ENCODE measurements at regions not wholly inside any gene's neighbourhood (a gene's known extent, or its start where the extent isn't known, plus 50 kb on each side); places are given as distances from the start of the nearest gene placed in this dataset.
A peak's percentile ranks its signal among the peaks of the same experiment; 100 is the strongest.

DNA sequence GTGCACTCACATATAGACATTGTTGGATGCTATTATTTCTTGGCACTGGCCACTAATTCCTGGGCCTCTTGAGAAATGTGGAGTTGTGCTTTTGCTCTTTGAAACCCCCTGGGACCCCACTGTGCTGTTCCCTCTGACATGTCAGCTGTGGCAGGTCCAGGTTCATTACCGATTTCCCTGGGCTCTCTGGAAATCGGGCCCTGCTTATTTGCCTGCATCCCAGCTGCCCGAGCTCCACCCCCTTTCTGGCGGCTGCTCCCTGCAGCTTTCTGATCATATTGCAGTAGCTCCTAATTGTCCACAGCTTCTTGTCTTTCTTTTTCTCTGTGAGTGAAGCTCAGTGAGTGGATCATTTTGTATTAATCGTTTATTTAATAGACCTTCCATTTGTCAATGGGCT lies 183.7 kb upstream of the FAM78B start:
- no peak overlapping the region for H3K27ac ChIP-seq (ENCODE audit: low read length)
- H3K4me3 ChIP-seq (ENCODE audit: low read length) = no peak overlapping the region
- WGBS (ENCODE audit: insufficient coverage) = 25% methylated on average over 3 of the region's 5 CpGs
- H3K9me3 ChIP-seq (replicated peaks; ENCODE audit: control insufficient read depth, low read depth, low read length) = no peaks in the 10 kb centered on the region
- H3K4me1 ChIP-seq (ENCODE audit: control insufficient read depth, insufficient read depth, low read length) = no peaks in the 10 kb centered on the region
- no peaks in the 10 kb centered on the region for H3K36me3 ChIP-seq (ENCODE audit: control insufficient read depth, insufficient read depth, low read length)
- H3K27me3 ChIP-seq (ENCODE audit: control insufficient read depth, insufficient read depth, low read length) = no peaks in the 10 kb centered on the region
- peak; percentile 8 for DNase-seq

- DNase-seq = no peak
- no peaks in the 10 kb centered on the region for H3K36me3 ChIP-seq (ENCODE audit: control insufficient read depth, insufficient read depth, low read length)
- no peaks in the 10 kb centered on the region for H3K9me3 ChIP-seq (replicated peaks; ENCODE audit: control insufficient read depth, low read depth, low read length)
- no peaks in the 10 kb centered on the region for H3K4me1 ChIP-seq (ENCODE audit: control insufficient read depth, insufficient read depth, low read length)
- H3K27ac ChIP-seq (ENCODE audit: low read length) = no peak overlapping the region
- WGBS (ENCODE audit: insufficient coverage) = 71% methylated on average over 1 of the region's 1 CpG
- no peaks in the 10 kb centered on the region for H3K27me3 ChIP-seq (ENCODE audit: control insufficient read depth, insufficient read depth, low read length)
- H3K4me3 ChIP-seq (ENCODE audit: low read length) = no peak overlapping the region
Observed at GRCh38 chr1:166351676-166352075, 184.9 kb upstream of the FAM78B start.

GRCh38 chr1:166353213-166353612 lies 186.4 kb upstream of the FAM78B start:
- H3K4me1 ChIP-seq (ENCODE audit: control insufficient read depth, insufficient read depth, low read length) = no peaks in the 10 kb centered on the region
- H3K4me3 ChIP-seq (ENCODE audit: low read length) = no peak overlapping the region
- no peaks in the 10 kb centered on the region for H3K27me3 ChIP-seq (ENCODE audit: control insufficient read depth, insufficient read depth, low read length)
- no peaks in the 10 kb centered on the region for H3K36me3 ChIP-seq (ENCODE audit: control insufficient read depth, insufficient read depth, low read length)
- WGBS (ENCODE audit: insufficient coverage) = 60% methylated on average over 3 of the region's 3 CpGs
- no peak for DNase-seq
- H3K9me3 ChIP-seq (replicated peaks; ENCODE audit: control insufficient read depth, low read depth, low read length) = no peaks in the 10 kb centered on the region
- H3K27ac ChIP-seq (ENCODE audit: low read length) = no peak overlapping the region

DNA sequence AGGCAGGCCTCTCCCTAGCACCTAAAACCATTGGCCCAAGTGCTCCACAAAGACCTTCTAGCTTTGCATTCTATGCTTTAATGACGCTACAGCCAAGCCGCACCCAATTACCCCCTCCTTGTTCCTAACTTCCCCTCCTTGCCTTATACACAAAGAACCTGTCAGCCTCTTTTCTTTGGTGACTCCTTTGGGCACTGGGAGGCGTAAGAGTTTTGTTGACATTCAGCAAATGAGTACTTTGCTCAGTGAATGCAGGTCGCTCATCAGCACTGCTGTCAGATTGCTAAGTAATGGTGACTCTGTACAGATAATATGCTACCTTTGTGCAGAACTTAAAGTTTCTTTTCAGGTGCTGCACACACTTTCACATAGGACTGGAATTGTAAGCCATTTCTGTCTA lies 187.6 kb upstream of the FAM78B start:
- Histone ChIP-seq H3K36me3 (ENCODE audit: control insufficient read depth, insufficient read depth, low read length) (no peaks in the 10 kb centered on the region), H3K4me3 (ENCODE audit: low read length) (no peak overlapping the region), H3K27me3 (ENCODE audit: control insufficient read depth, insufficient read depth, low read length) (no peaks in the 10 kb centered on the region), H3K4me1 (ENCODE audit: control insufficient read depth, insufficient read depth, low read length) (no peaks in the 10 kb centered on the region), H3K9me3 (replicated peaks; ENCODE audit: control insufficient read depth, low read depth, low read length) (no peaks in the 10 kb centered on the region), H3K27ac (ENCODE audit: low read length) (no peak overlapping the region)
- WGBS (ENCODE audit: insufficient coverage) = 78% methylated on average over 4 of the region's 4 CpGs
- DNase-seq = no peak

DNA sequence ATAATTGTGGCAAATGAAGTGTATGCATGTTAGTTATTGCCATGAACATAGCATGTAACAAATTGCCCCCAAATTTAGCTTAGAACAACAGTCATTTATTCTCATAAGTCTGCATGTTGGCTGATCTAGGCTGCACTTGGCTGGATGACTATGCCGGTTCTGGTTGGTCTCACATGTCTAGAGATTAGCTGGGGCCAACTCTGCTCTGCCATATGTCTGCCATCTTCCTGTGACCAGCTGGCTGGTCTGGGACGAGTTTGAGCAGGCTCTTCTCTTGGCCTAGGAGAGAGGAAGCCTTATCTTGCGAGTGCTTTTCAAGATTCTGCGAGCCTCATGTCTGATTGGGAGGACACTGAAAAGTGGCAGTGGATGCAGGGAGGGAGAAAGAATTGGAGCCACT lies 198.3 kb upstream of the FAM78B start:
- H3K9me3 ChIP-seq (replicated peaks; ENCODE audit: control insufficient read depth, low read depth, low read length) = no peaks in the 10 kb centered on the region
- 87% methylated on average over 2 of the region's 4 CpGs for WGBS (ENCODE audit: insufficient coverage)
- no peaks in the 10 kb centered on the region for H3K27me3 ChIP-seq (ENCODE audit: control insufficient read depth, insufficient read depth, low read length)
- H3K4me1 ChIP-seq (ENCODE audit: control insufficient read depth, insufficient read depth, low read length) = no peaks in the 10 kb centered on the region
- H3K36me3 ChIP-seq (ENCODE audit: control insufficient read depth, insufficient read depth, low read length) = no peaks in the 10 kb centered on the region
- no peak overlapping the region for H3K4me3 ChIP-seq (ENCODE audit: low read length)
- no peak overlapping the region for H3K27ac ChIP-seq (ENCODE audit: low read length)
- DNase-seq = no peak

DNA sequence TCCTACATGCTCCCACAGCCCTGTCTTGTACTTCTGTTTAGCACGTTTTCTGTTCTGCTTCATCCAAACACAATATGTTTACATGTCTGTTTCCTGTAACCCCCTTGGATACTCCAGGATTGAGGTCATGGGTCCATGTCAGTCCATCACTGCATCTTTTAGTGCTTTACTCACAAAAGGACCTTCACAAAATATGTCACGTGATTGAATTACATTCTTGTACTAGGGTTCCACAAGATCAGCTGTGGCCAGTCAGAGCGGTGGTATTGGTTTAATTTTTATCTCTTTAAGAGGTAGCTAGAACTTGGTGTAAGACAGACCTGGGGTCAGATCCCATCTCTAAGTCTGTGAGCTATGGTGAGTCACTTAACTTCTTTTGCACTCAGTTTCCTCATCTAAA lies 201.2 kb upstream of the FAM78B start:
- Histone ChIP-seq H3K9me3 (replicated peaks; ENCODE audit: control insufficient read depth, low read depth, low read length) (no peaks in the 10 kb centered on the region), H3K4me3 (ENCODE audit: low read length) (no peak overlapping the region), H3K27ac (ENCODE audit: low read length) (no peak overlapping the region), H3K36me3 (ENCODE audit: control insufficient read depth, insufficient read depth, low read length) (no peaks in the 10 kb centered on the region), H3K27me3 (ENCODE audit: control insufficient read depth, insufficient read depth, low read length) (no peaks in the 10 kb centered on the region), H3K4me1 (ENCODE audit: control insufficient read depth, insufficient read depth, low read length) (no peaks in the 10 kb centered on the region)
- 70% methylated on average over 2 of the region's 3 CpGs for WGBS (ENCODE audit: insufficient coverage)
- DNase-seq = no peak

DNA sequence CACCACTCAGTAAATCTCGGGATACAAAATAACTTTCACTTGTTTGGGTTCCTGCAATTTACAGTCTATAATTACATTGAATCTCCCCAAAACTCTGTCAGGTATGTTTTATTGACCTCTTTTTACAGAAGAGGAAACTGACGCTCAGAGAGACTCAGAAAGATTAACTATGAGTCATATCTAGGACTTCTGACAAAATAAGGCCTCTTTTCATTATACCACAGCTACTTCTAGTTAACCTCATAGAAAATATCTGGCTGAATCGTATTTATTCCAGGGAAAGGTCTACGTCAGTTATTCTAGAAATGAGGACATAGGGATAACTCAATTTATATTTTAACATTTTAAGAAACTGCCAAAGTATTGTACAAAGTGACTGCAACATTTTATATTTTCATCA lies 211.1 kb upstream of the FAM78B start:
- WGBS (ENCODE audit: insufficient coverage) = no CpG with 5 or more reads among the region's 4 CpGs
- Histone ChIP-seq H3K4me3 (ENCODE audit: low read length) (no peak overlapping the region), H3K4me1 (ENCODE audit: control insufficient read depth, insufficient read depth, low read length) (no peaks in the 10 kb centered on the region), H3K27ac (ENCODE audit: low read length) (no peak overlapping the region), H3K27me3 (ENCODE audit: control insufficient read depth, insufficient read depth, low read length) (no peaks in the 10 kb centered on the region), H3K36me3 (ENCODE audit: control insufficient read depth, insufficient read depth, low read length) (no peaks in the 10 kb centered on the region), H3K9me3 (replicated peaks; ENCODE audit: control insufficient read depth, low read depth, low read length) (no peaks in the 10 kb centered on the region)
- DNase-seq = no peak

DNA sequence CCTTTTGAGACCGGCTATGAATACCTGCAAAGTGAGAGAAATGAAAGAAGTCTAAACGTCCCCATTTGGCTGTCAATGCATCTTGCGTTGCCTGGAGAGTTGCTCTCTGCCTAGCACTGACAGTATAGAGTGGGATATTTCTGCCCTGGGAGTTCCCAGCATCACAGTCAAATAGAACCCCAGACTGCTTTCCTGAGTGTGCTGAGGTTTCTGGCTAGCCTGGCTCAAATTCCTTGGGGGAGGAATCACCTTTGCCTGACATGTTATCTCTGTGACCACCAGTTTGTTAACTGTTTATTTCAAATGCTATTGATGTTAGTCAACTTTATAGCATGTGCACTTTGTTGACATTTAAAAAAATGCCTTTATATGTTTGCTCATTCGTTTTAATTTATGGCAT lies 212.0 kb upstream of the FAM78B start:
- 76% methylated on average over 2 of the region's 4 CpGs for WGBS (ENCODE audit: insufficient coverage)
- Histone ChIP-seq H3K36me3 (ENCODE audit: control insufficient read depth, insufficient read depth, low read length) (no peaks in the 10 kb centered on the region), H3K27me3 (ENCODE audit: control insufficient read depth, insufficient read depth, low read length) (no peaks in the 10 kb centered on the region), H3K9me3 (replicated peaks; ENCODE audit: control insufficient read depth, low read depth, low read length) (no peaks in the 10 kb centered on the region), H3K4me3 (ENCODE audit: low read length) (no peak overlapping the region), H3K4me1 (ENCODE audit: control insufficient read depth, insufficient read depth, low read length) (no peaks in the 10 kb centered on the region), H3K27ac (ENCODE audit: low read length) (no peak overlapping the region)
- DNase-seq = no peak

- H3K4me1 ChIP-seq (ENCODE audit: control insufficient read depth, insufficient read depth, low read length) = no peaks in the 10 kb centered on the region
- H3K36me3 ChIP-seq (ENCODE audit: control insufficient read depth, insufficient read depth, low read length) = no peaks in the 10 kb centered on the region
- H3K9me3 ChIP-seq (replicated peaks; ENCODE audit: control insufficient read depth, low read depth, low read length) = no peaks in the 10 kb centered on the region
- H3K4me3 ChIP-seq (ENCODE audit: low read length) = no peak overlapping the region
- H3K27ac ChIP-seq (ENCODE audit: low read length) = no peak overlapping the region
- peak; percentile 3 for DNase-seq
- WGBS (ENCODE audit: insufficient coverage) = 57% methylated on average over 2 of the region's 2 CpGs
- H3K27me3 ChIP-seq (ENCODE audit: control insufficient read depth, insufficient read depth, low read length) = no peaks in the 10 kb centered on the region
Observed at GRCh38 chr1:166379447-166379846, 212.6 kb upstream of the FAM78B start.

- no peaks in the 10 kb centered on the region for H3K4me1 ChIP-seq (ENCODE audit: control insufficient read depth, insufficient read depth, low read length)
- H3K27me3 ChIP-seq (ENCODE audit: control insufficient read depth, insufficient read depth, low read length) = no peaks in the 10 kb centered on the region
- no peaks in the 10 kb centered on the region for H3K36me3 ChIP-seq (ENCODE audit: control insufficient read depth, insufficient read depth, low read length)
- H3K9me3 ChIP-seq (replicated peaks; ENCODE audit: control insufficient read depth, low read depth, low read length) = no peaks in the 10 kb centered on the region
- no CpG with 5 or more reads among the region's 2 CpGs for WGBS (ENCODE audit: insufficient coverage)
- no peak for DNase-seq
- no peak overlapping the region for H3K4me3 ChIP-seq (ENCODE audit: low read length)
- H3K27ac ChIP-seq (ENCODE audit: low read length) = no peak overlapping the region
Observed at GRCh38 chr1:166383137-166383536, 216.3 kb upstream of the FAM78B start.

DNA sequence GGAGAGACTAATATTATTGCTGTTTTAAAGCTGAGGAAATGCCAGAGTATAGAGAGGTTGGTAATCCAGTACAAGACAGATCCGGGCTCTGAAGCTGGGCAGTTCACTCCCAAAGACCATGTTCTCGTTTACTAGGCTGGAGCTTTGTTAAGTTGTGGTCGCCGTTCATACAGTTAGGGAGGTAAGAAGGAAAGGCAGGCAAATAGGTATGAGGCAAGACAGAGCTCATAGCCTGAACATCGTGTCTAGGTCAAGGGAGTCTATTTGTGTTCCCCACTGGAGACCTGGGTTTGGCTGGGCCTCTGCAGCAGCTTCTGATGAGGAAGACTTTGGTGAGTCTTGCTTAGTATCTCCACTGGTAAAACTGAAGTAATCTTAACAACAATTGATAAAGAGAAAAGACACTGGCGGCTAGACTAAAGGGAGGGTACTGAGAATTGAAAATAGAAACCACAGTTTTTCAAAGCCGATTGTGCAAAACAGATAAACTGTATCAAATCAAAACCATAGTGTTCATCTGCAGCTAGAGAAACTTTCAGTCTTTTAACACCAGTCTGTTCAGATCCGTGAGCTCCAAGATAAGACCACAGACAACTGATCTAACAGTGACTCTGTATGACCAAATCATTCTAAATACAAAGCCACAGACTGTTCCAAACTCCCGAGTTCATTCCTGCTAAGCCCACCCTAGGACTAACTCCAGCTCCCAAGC lies 217.0 kb upstream of the FAM78B start:
- Histone ChIP-seq H3K27me3 (ENCODE audit: control insufficient read depth, insufficient read depth, low read length) (no peaks in the 10 kb centered on the region), H3K9me3 (replicated peaks; ENCODE audit: control insufficient read depth, low read depth, low read length) (no peaks in the 10 kb centered on the region), H3K27ac (ENCODE audit: low read length) (no peak overlapping the region), H3K36me3 (ENCODE audit: control insufficient read depth, insufficient read depth, low read length) (no peaks in the 10 kb centered on the region), H3K4me3 (ENCODE audit: low read length) (no peak overlapping the region), H3K4me1 (ENCODE audit: control insufficient read depth, insufficient read depth, low read length) (no peaks in the 10 kb centered on the region)
- 65% methylated on average over 8 of the region's 9 CpGs for WGBS (ENCODE audit: insufficient coverage)
- DNase-seq = no peak

Measured in muscle of leg (tissue), 3 donors.